ENCODE measurements at regions not wholly inside any gene's neighbourhood (a gene's known extent, or its start where the extent isn't known, plus 50 kb on each side); places are given as distances from the start of the nearest gene placed in this dataset.

DNA sequence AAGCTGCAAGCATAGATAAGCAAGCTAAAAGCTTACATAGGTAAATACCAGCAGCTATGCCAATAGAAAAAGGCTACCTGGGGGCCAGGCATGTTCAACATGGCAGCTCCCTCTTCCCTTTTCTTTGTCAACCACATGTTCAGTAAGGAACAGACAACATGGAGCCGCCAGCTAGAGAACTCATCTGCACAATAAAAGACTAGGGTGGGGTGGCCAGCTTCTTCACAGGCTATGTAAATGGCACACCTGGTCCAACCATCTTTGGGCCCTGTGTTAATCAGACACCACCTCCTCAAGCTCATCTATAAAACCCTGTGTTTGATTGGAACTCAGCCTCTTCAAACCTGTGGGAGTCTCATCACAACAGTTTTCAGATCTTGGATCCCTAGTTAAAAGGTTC lies 129.7 kb upstream of the TMPO start:
- TF ChIP-seq NCOA2 (IDR thresholded peaks at IDR 0.05; ENCODE audit: partially characterized antibody in 2 of 2), result no peak
- TF ChIP-seq, protein P1, sequence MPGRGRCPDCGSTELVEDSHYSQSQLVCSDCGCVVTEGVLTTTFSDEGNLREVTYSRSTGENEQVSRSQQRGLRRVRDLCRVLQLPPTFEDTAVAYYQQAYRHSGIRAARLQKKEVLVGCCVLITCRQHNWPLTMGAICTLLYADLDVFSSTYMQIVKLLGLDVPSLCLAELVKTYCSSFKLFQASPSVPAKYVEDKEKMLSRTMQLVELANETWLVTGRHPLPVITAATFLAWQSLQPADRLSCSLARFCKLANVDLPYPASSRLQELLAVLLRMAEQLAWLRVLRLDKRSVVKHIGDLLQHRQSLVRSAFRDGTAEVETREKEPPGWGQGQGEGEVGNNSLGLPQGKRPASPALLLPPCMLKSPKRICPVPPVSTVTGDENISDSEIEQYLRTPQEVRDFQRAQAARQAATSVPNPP (IDR thresholded peaks at IDR 0.05; ENCODE audit: borderline replicate concordance, insufficient read depth, insufficient read length), result no peak
- TF ChIP-seq ZEB2 (IDR thresholded peaks at IDR 0.05), result no peak
- TF ChIP-seq, protein P2, sequence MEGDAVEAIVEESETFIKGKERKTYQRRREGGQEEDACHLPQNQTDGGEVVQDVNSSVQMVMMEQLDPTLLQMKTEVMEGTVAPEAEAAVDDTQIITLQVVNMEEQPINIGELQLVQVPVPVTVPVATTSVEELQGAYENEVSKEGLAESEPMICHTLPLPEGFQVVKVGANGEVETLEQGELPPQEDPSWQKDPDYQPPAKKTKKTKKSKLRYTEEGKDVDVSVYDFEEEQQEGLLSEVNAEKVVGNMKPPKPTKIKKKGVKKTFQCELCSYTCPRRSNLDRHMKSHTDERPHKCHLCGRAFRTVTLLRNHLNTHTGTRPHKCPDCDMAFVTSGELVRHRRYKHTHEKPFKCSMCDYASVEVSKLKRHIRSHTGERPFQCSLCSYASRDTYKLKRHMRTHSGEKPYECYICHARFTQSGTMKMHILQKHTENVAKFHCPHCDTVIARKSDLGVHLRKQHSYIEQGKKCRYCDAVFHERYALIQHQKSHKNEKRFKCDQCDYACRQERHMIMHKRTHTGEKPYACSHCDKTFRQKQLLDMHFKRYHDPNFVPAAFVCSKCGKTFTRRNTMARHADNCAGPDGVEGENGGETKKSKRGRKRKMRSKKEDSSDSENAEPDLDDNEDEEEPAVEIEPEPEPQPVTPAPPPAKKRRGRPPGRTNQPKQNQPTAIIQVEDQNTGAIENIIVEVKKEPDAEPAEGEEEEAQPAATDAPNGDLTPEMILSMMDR (IDR thresholded peaks at IDR 0.05 in 2 of 3, conservative IDR thresholded peaks at IDR 0.05 in 1 of 3; ENCODE audit: insufficient read depth in 2 of 3, low read depth in 1 of 3, low read length in 3 of 3), result no peak
- no peak for TF ChIP-seq JUND (IDR thresholded peaks at IDR 0.05; ENCODE audit: borderline replicate concordance, low read depth, low read length)
- no peak for TF ChIP-seq JUND (tag; IDR thresholded peaks at IDR 0.05; ENCODE audit: borderline replicate concordance, low read depth, low read length)
- no peak for TF ChIP-seq ZZZ3 (IDR thresholded peaks at IDR 0.05)
- no peak for TF ChIP-seq NR1H2 (CRISPR knock-in tag; IDR thresholded peaks at IDR 0.05)
- TF ChIP-seq PHF21A (IDR thresholded peaks at IDR 0.05; ENCODE audit: borderline replicate concordance, low read depth), result no peak
- no peak for TF ChIP-seq YBX1 (IDR thresholded peaks at IDR 0.05)
- TF ChIP-seq CBFA2T3 (IDR thresholded peaks at IDR 0.05), result no peak
- TF ChIP-seq FOXK1 (CRISPR knock-in tag; IDR thresholded peaks at IDR 0.05; ENCODE audit: borderline replicate concordance), result no peak
- TF ChIP-seq, protein P3, sequence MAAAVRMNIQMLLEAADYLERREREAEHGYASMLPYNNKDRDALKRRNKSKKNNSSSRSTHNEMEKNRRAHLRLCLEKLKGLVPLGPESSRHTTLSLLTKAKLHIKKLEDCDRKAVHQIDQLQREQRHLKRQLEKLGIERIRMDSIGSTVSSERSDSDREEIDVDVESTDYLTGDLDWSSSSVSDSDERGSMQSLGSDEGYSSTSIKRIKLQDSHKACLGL (CRISPR knock-in tag; IDR thresholded peaks at IDR 0.05; ENCODE audit: borderline replicate concordance, poor library complexity, severe bottlenecking), result no peak

All from K562 (cell line).